Retinal pigment epithelial cell (primary cell): ENCODE measurements at regions not wholly inside any gene's neighbourhood (a gene's known extent, or its start where the extent isn't known, plus 50 kb on each side); places are given as distances from the start of the nearest gene placed in this dataset.
"Not testable (repeated sequence)": the region's sequence is repeated elsewhere in the genome, so short reads cannot be mapped to it uniquely, and the experiment has no call there.

Experiments
- DNase-seq: peaks from one replicate; pipeline ENCODE4 v3.0.0-alpha.2; 2010; ENCODE audit warnings: low read depth
- H3K4me3 ChIP-seq: 2 replicates; pipeline ENCODE4 v1.5.1; 2011; ENCODE audit warnings: mild to moderate bottlenecking, low read length, control low read depth, moderate library complexity
- TF ChIP-seq, protein P1 (sequence below): conservative IDR thresholded peaks from 2 replicates; pipeline ENCODE4 v1.5.1; 2011; ENCODE audit warnings: low read depth, low read length, control low read depth, inconsistent platforms

DNA sequence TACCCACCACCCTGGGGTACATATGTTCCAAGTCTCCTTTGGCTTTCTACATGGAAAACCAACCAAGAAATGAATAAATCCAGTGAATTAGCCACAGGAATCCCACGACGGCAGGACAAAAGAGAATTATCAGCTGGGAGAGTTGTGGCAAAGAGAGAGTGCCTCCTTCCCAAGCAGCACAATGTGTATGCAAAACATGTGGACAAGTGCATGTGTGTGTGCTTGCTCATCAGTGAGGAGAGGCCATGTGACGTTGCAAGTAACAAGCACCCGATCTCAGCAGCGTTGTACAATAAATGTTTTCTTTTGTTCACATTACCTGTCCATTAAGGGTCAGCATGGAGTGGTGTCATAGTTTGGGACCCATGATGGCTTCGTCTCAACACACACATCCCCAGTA lies 50.0 kb upstream of the EMX2 start:
- no peak for DNase-seq

DNA sequence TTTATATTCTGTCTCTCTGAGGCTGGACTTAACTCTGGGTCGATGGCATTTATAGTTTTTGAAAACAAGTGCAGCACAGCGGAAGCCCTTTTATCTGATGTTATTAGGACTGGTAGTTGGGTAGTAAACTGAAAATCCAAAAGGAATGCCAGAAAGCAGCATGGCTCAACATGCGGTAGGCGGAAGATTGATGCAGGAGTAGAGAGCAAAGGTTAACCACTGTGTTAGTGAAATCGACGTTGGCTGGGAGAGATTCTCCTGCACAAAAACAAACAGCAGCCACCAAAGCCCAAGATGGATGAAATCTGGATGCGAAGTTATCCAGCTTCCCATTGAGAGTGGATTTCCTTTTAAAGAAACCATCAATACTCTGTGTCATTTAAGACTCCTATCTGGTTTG lies 54.5 kb upstream of the EMX2 start:
- DNase-seq = no peak
- TF ChIP-seq, protein P1, sequence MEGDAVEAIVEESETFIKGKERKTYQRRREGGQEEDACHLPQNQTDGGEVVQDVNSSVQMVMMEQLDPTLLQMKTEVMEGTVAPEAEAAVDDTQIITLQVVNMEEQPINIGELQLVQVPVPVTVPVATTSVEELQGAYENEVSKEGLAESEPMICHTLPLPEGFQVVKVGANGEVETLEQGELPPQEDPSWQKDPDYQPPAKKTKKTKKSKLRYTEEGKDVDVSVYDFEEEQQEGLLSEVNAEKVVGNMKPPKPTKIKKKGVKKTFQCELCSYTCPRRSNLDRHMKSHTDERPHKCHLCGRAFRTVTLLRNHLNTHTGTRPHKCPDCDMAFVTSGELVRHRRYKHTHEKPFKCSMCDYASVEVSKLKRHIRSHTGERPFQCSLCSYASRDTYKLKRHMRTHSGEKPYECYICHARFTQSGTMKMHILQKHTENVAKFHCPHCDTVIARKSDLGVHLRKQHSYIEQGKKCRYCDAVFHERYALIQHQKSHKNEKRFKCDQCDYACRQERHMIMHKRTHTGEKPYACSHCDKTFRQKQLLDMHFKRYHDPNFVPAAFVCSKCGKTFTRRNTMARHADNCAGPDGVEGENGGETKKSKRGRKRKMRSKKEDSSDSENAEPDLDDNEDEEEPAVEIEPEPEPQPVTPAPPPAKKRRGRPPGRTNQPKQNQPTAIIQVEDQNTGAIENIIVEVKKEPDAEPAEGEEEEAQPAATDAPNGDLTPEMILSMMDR = no peak
- no peak overlapping the region for H3K4me3 ChIP-seq

More for the DNA sequence above, 50.0 kb upstream of the EMX2 start:
- no peak overlapping the region for H3K4me3 ChIP-seq
- TF ChIP-seq, protein P1 = no peak

DNA sequence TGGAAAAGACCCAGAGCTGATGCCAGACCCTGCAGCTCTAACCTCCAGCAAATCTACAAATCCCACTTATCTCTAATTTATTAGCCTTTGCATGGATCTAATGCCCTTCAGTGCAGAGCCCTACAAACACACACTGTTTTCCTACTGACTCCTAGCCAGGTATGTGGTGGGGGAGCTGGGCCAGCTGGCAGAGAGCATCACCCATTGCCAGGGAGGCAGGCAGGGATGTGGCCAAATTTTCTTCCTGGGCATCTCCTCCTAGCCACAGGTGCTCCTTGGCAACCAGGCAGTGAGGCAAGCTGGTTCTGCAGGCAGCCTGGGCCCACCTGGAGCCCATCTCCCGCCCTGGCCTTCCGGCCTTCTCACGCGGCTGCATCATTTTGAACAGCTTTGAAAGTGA lies 55.9 kb upstream of the EMX2 start:
- DNase-seq = no peak
- no peak overlapping the region for H3K4me3 ChIP-seq
- TF ChIP-seq, protein P1 = no peak

- no peak for DNase-seq
- TF ChIP-seq, protein P1 = no peak
Measured at GRCh38 chr10:117483056-117483590, 59.4 kb upstream of the EMX2 start.

DNA sequence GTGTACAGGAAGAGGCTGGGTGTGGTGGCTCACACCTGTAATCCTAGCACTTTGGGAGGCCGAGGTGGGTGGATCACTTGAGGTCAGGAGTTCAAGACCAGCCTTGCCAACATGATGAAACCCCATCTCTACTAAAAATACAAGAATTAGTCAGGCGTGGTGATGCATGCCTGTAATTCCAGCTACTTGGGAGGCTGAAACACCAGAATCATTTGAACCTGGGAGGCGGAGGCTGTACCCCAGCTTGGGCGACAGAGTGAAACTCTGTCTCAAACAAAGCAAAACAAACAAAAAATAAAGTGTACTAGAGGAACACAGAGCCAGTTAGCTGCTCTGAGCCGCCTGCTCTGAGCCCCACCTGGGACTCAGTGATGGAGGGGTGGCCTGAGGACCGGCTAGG lies 61.5 kb upstream of the EMX2 start:
- DNase-seq, H3K4me3 ChIP-seq: not testable (repeated sequence)

More at GRCh38 chr10:117483056-117483590, 59.4 kb upstream of the EMX2 start:
- H3K4me3 ChIP-seq = no peak overlapping the region

DNA sequence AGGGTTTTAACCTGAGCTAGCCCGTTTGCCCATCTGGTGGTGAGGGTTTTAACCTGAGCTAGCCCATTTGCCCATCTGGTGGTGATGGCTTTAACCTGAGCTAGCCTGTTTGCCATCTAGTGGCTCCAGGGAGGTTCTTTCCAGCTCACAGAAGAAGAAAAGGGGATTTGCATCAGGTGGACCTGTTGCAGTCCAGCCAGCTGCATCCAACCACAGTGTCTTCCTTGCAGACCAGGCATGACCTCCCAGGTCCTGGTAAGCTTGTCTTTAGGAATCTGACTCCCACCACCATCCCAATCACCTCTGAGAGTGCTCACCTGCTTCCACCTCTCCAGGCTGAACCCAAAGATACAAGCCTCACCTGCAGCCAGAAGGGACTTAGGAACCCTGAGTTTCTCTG lies 62.4 kb upstream of the EMX2 start:
- TF ChIP-seq, protein P1 = no peak
- H3K4me3 ChIP-seq = no peak overlapping the region
- DNase-seq = no peak

GRCh38 chr10:117477961-117478670 lies 64.4 kb upstream of the EMX2 start:
- TF ChIP-seq, protein P1 = peak; percentile 21
- no peak overlapping the region for H3K4me3 ChIP-seq
- DNase-seq = no peak
